ENCODE measurements at regions not wholly inside any gene's neighbourhood (a gene's known extent, or its start where the extent isn't known, plus 50 kb on each side); places are given as distances from the start of the nearest gene placed in this dataset.

DNA sequence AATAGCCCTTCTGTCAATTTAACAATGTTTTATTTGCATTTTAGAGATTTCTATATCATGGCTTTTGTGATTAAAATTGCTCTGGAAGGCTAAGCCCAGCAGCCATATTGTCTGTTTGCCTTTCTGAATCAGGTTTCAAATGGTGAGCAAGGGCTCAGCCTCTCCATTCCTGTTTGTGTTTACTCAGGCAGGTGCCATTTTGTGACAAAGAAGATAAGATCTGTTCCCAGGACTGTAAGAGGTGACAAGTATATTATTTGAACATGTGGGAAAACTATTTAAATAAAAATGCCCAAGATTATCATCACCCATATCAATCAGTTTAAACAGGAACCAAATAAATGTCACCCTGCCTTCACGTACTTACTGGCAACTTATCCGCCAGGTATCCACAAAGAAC, 641.3 kb upstream of the KLF4 start:
- peak in 2 of 3 donors; percentile 90 to 94 for TF ChIP-seq POLR2AphosphoS5 (IDR thresholded peaks at IDR 0.05)
- TF ChIP-seq POLR2A (IDR thresholded peaks at IDR 0.05): no peak
